ENCODE measurements at regions not wholly inside any gene's neighbourhood (a gene's known extent, or its start where the extent isn't known, plus 50 kb on each side); places are given as distances from the start of the nearest gene placed in this dataset.

DNA sequence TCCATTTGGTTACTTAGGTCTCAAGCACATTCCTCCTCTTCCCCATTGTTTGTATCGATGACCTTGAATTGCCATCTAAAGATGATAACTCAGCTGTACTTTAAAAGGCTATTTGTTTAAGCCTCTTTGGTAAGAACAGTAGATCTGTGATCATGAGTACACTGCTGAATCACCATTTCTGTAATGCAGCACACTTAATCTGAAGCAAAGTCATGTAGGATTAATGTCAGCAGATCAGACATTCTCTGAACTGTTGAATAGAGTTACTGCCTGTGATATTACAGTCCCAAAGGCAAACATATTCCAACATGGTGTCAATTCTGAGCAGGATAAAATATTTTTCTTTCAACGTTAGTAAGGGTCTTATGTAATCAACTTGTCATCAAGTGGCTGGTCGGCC is 631.6 kb downstream of the TECRL start:
- Mint-ChIP-seq H3K4me1 (ENCODE audit: low read depth) (no peaks in the 10 kb centered on the region), H3K36me3 (ENCODE audit: insufficient read depth) (no peaks in the 10 kb centered on the region), H3K9me3 (ENCODE audit: low read depth) (no peaks in the 10 kb centered on the region), H3K4me3 (ENCODE audit: low read depth) (no peak overlapping the region), H3K27me3 (no peaks in the 10 kb centered on the region), H3K27ac (no peak overlapping the region)
- TF ChIP-seq, protein P1, sequence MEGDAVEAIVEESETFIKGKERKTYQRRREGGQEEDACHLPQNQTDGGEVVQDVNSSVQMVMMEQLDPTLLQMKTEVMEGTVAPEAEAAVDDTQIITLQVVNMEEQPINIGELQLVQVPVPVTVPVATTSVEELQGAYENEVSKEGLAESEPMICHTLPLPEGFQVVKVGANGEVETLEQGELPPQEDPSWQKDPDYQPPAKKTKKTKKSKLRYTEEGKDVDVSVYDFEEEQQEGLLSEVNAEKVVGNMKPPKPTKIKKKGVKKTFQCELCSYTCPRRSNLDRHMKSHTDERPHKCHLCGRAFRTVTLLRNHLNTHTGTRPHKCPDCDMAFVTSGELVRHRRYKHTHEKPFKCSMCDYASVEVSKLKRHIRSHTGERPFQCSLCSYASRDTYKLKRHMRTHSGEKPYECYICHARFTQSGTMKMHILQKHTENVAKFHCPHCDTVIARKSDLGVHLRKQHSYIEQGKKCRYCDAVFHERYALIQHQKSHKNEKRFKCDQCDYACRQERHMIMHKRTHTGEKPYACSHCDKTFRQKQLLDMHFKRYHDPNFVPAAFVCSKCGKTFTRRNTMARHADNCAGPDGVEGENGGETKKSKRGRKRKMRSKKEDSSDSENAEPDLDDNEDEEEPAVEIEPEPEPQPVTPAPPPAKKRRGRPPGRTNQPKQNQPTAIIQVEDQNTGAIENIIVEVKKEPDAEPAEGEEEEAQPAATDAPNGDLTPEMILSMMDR (IDR thresholded peaks at IDR 0.05; ENCODE audit: unreplicated experiment), result no peak
- no peak for DNase-seq (ENCODE audit: low spot score, unreplicated experiment)

GRCh38 chr4:63764400-63764799 is 644.9 kb downstream of the TECRL start:
- H3K27ac Mint-ChIP-seq, result no peak overlapping the region
- DNase-seq (ENCODE audit: low spot score, unreplicated experiment), result no peak
- no peaks in the 10 kb centered on the region for H3K27me3 Mint-ChIP-seq
- no peak overlapping the region for H3K4me3 Mint-ChIP-seq (ENCODE audit: low read depth)
- H3K9me3 Mint-ChIP-seq (ENCODE audit: low read depth), result no peaks in the 10 kb centered on the region
- H3K36me3 Mint-ChIP-seq (ENCODE audit: insufficient read depth), result no peaks in the 10 kb centered on the region
- TF ChIP-seq, protein P1 (IDR thresholded peaks at IDR 0.05; ENCODE audit: unreplicated experiment), result no peak
- no peaks in the 10 kb centered on the region for H3K4me1 Mint-ChIP-seq (ENCODE audit: low read depth)

- H3K27ac Mint-ChIP-seq, result no peak overlapping the region
- no peak for DNase-seq (ENCODE audit: low spot score, unreplicated experiment)
- H3K27me3 Mint-ChIP-seq, result no peaks in the 10 kb centered on the region
- H3K4me3 Mint-ChIP-seq (ENCODE audit: low read depth), result no peak overlapping the region
- TF ChIP-seq, protein P1 (IDR thresholded peaks at IDR 0.05; ENCODE audit: unreplicated experiment), result no peak
- no peaks in the 10 kb centered on the region for H3K4me1 Mint-ChIP-seq (ENCODE audit: low read depth)
- no peaks in the 10 kb centered on the region for H3K9me3 Mint-ChIP-seq (ENCODE audit: low read depth)
- no peaks in the 10 kb centered on the region for H3K36me3 Mint-ChIP-seq (ENCODE audit: insufficient read depth)
Measured at GRCh38 chr4:63757929-63758328, 651.3 kb downstream of the TECRL start.

- H3K4me1 Mint-ChIP-seq (ENCODE audit: low read depth), result no peaks in the 10 kb centered on the region
- H3K27ac Mint-ChIP-seq, result no peak overlapping the region
- no peaks in the 10 kb centered on the region for H3K36me3 Mint-ChIP-seq (ENCODE audit: insufficient read depth)
Measured at GRCh38 chr4:63742882-63743281, 666.4 kb downstream of the TECRL start.

GRCh38 chr4:63729519-63729918 is 679.7 kb downstream of the TECRL start:
- Mint-ChIP-seq H3K27me3 (no peaks in the 10 kb centered on the region), H3K36me3 (ENCODE audit: insufficient read depth) (no peaks in the 10 kb centered on the region), H3K9me3 (ENCODE audit: low read depth) (no peaks in the 10 kb centered on the region), H3K27ac (no peak overlapping the region), H3K4me3 (ENCODE audit: low read depth) (no peak overlapping the region), H3K4me1 (ENCODE audit: low read depth) (peaks cover 2% of the 10 kb centered on the region)
- TF ChIP-seq, protein P1 (IDR thresholded peaks at IDR 0.05; ENCODE audit: unreplicated experiment), result no peak
- no peak for DNase-seq (ENCODE audit: low spot score, unreplicated experiment)

More at GRCh38 chr4:63742882-63743281, 666.4 kb downstream of the TECRL start:
- Mint-ChIP-seq H3K4me3 (ENCODE audit: low read depth) (no peak overlapping the region), H3K9me3 (ENCODE audit: low read depth) (peaks cover 4% of the 10 kb centered on the region), H3K27me3 (no peaks in the 10 kb centered on the region)
- DNase-seq (ENCODE audit: low spot score, unreplicated experiment), result no peak
- TF ChIP-seq, protein P1 (IDR thresholded peaks at IDR 0.05; ENCODE audit: unreplicated experiment), result no peak
